ENCODE measurements at regions not wholly inside any gene's neighbourhood (a gene's known extent, or its start where the extent isn't known, plus 50 kb on each side); places are given as distances from the start of the nearest gene placed in this dataset.

GRCh38 chr1:30043256-30043655 is 680.1 kb downstream of the MATN1 start:
- no peak for TF ChIP-seq GATA2 (IDR thresholded peaks at IDR 0.05; ENCODE audit: low read depth, low read length)
- no peak for TF ChIP-seq GATA3 (IDR thresholded peaks at IDR 0.05; ENCODE audit: low read depth, low read length)

Measured in SH-SY5Y (cell line).